KMS-11 (cell line): ENCODE measurements at regions not wholly inside any gene's neighbourhood (a gene's known extent, or its start where the extent isn't known, plus 50 kb on each side); places are given as distances from the start of the nearest gene placed in this dataset.

Experiments
- H2AFZ ChIP-seq: fragments of 200-600 bp; sonication (generic); 2 replicates; pipeline ENCODE4 v1.6.1; 2016; ENCODE audit warnings: antibody characterized with exemption, mixed run types, low read depth
- H3K27ac ChIP-seq: fragments of 200-600 bp; sonication (generic); 2 replicates; pipeline ENCODE4 v1.6.1; 2016; ENCODE audit warnings: mild to moderate bottlenecking, mixed run types
- H3K27me3 ChIP-seq: fragments of 200-600 bp; sonication (generic); 2 replicates; pipeline ENCODE4 v1.6.1; 2017; ENCODE audit warnings: mild to moderate bottlenecking, low read depth, mixed run types, moderate library complexity; ENCODE audit not compliant: insufficient read depth
- H3K36me3 ChIP-seq: fragments of 200-600 bp; sonication (generic); 2 replicates; pipeline ENCODE4 v1.6.1; 2017; ENCODE audit warnings: mild to moderate bottlenecking, mixed run types; ENCODE audit not compliant: insufficient read depth
- H3K4me1 ChIP-seq: fragments of 200-600 bp; sonication (generic); 2 replicates; pipeline ENCODE4 v1.6.1; 2016; ENCODE audit warnings: mild to moderate bottlenecking, low read depth, mixed run types; ENCODE audit not compliant: poor library complexity, severe bottlenecking
- H3K4me2 ChIP-seq: fragments of 200-600 bp; sonication (generic); 2 replicates; pipeline ENCODE4 v1.7.0; 2016; ENCODE audit warnings: mild to moderate bottlenecking, mixed run types
- H3K4me3 ChIP-seq: fragments of 200-600 bp; sonication (generic); IDR thresholded peaks from 2 replicates; pipeline ENCODE4 v1.6.1; 2017; ENCODE audit warnings: low read depth, low read length, mixed read lengths; ENCODE audit not compliant: insufficient read depth
- H3K79me2 ChIP-seq: fragments of 200-600 bp; sonication (generic); 2 replicates; pipeline ENCODE4 v1.6.1; 2016; ENCODE audit warnings: low read depth, mixed run types; ENCODE audit not compliant: insufficient read depth
- H3K9ac ChIP-seq: fragments of 200-600 bp; sonication (generic); 2 replicates; pipeline ENCODE4 v1.6.1; 2016; ENCODE audit warnings: mild to moderate bottlenecking, mixed run types
- H4K20me1 ChIP-seq: fragments of 200-600 bp; sonication (generic); 2 replicates; pipeline ENCODE4 v1.6.1; 2016; ENCODE audit warnings: mild to moderate bottlenecking, mixed run types; ENCODE audit not compliant: insufficient read depth
- TF ChIP-seq, protein P1 (sequence below): fragments of 200-600 bp; sonication (generic); conservative IDR thresholded peaks from 2 replicates; pipeline ENCODE4 v1.6.1; 2017; ENCODE audit warnings: low read depth, mild to moderate bottlenecking, antibody characterized with exemption, low read length, moderate library complexity, mixed read lengths

GRCh38 chr1:25081496-25081895 is 150.8 kb downstream of the SYF2 start:
- Histone ChIP-seq H3K9ac (no peak overlapping the region), H4K20me1 (no peaks in the 10 kb centered on the region), H3K27me3 (no peaks in the 10 kb centered on the region), H3K4me3 (no peak overlapping the region), H3K4me2 (no peak overlapping the region), H3K36me3 (no peaks in the 10 kb centered on the region), H3K27ac (no peak overlapping the region), H2AFZ (no peak overlapping the region), H3K79me2 (no peaks in the 10 kb centered on the region), H3K4me1 (peaks cover 13% of the 10 kb centered on the region)
- TF ChIP-seq, protein P1, sequence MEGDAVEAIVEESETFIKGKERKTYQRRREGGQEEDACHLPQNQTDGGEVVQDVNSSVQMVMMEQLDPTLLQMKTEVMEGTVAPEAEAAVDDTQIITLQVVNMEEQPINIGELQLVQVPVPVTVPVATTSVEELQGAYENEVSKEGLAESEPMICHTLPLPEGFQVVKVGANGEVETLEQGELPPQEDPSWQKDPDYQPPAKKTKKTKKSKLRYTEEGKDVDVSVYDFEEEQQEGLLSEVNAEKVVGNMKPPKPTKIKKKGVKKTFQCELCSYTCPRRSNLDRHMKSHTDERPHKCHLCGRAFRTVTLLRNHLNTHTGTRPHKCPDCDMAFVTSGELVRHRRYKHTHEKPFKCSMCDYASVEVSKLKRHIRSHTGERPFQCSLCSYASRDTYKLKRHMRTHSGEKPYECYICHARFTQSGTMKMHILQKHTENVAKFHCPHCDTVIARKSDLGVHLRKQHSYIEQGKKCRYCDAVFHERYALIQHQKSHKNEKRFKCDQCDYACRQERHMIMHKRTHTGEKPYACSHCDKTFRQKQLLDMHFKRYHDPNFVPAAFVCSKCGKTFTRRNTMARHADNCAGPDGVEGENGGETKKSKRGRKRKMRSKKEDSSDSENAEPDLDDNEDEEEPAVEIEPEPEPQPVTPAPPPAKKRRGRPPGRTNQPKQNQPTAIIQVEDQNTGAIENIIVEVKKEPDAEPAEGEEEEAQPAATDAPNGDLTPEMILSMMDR, result no peak

DNA sequence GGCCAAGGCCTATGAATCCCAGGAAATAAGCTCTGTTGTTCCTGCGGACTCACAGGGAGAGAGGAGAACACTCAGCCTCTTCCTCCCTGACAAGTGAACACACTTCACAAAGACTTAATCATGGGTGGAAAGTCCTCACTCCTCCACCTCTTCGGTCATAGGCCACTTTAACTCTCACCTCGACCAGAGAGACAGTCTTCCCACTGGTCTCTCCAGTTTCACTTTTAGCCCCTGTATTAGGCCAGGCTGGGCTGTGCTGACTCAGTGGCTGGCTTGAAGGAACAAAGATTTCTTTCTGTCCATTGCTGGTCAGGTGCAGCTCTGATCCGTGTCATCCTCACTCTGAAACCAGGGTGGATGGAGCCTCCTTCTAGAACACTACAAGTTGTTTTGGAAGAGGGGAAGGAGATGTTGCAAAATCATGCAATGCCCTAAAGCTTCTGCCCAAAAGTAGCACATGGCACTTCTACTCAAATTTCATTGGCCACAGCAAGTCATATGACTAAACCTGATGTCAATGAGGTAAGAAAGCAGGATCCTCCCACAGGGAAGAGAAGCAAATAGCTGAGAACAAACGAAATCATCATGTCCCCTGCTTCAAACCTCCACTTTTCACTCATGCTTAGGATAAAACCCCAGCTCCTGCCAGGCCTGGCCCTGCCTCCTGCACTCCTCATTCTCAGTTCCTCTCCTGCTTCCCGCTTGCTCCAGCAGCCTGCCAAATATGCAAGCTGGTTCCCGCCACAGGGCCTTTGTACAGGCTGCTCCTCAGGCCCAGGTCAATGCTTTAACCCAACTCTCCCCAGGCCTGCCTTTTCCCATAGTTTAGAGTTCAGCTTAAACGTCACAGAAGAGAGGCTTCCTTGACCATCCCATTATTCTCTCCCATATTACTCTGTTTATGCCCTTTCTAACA is 150.5 kb upstream of the RUNX3 start:
- Histone ChIP-seq H2AFZ (peak overlapping the region; percentile 64), H3K36me3 (no peaks in the 10 kb centered on the region), H4K20me1 (no peaks in the 10 kb centered on the region), H3K4me1 (peaks cover 13% of the 10 kb centered on the region), H3K27me3 (no peaks in the 10 kb centered on the region), H3K27ac (no peak overlapping the region), H3K4me2 (peak overlapping the region; percentile 19; the same call in 1 of the 2 replicates), H3K4me3 (no peak overlapping the region), H3K79me2 (no peaks in the 10 kb centered on the region), H3K9ac (no peak overlapping the region)
- TF ChIP-seq, protein P1, result no peak

DNA sequence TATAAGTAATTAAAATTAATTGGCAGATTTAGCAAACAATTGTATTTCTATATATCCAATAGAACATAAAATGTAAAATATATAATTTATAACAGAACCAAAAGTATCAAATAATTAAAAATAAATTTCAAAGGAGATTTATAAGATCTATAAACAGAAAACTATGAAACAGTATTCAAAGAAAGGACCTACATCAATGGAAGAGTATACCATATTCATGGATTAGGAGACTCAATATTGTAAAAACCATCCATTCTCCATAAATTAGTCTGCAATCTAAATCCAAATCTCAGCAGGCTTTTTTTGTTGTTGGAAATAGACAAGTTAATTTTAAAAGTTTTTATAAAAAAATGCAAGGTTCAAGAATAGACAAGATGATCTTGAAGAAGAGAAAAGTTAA is 149.0 kb upstream of the RUNX3 start:
- peaks cover 13% of the 10 kb centered on the region for H3K4me1 ChIP-seq
- TF ChIP-seq, protein P1, result no peak
- H3K4me2 ChIP-seq, result no peak overlapping the region
- H3K27me3 ChIP-seq, result no peaks in the 10 kb centered on the region
- H4K20me1 ChIP-seq, result no peaks in the 10 kb centered on the region
- H3K27ac ChIP-seq, result no peak overlapping the region
- H3K36me3 ChIP-seq, result no peaks in the 10 kb centered on the region
- H3K4me3 ChIP-seq, result no peak overlapping the region
- H3K9ac ChIP-seq, result no peak overlapping the region
- H3K79me2 ChIP-seq, result no peaks in the 10 kb centered on the region
- H2AFZ ChIP-seq, result no peak overlapping the region

DNA sequence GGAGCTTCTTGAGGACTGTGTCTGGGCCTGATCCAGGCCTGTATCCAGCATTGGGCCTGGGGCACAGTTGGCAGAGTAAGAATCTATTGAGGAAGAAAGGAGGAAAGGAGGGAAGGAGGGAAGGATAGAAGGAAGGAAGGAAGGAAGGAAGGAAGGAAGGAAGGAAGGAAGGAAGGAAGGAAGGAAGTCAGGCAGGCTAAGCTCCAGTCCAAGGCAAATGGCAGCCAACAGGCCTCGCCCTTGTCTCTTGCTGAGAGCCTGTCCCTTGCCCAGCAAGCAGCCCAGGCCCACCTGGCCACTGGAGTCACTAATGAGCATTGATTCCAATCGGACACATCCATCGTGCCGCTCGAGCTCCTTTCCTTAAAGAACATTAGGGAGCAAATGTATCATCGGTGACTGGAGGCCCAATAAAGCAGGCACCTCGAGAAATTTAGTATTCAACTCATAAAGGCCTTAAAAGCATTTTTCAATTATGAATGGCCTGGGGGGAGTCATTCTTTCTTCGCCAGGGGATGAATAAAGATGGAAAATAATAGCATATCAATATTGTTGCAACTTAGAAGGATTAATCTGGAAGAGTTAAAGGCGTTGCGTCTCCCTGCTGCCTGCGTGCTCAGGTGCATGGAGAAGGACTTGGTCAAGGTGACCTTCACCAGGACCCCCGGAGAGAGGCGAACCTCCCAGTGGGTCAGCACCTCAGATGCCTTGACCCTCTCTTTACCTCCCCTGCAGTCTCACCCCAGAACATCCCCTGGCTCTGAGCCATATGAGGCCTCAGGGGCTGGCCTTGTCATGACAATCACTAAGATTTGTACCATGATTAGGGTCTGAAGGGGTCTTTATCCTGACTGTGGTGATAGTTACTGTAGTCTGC is 144.5 kb upstream of the RUNX3 start:
- H3K27ac ChIP-seq, result no peak overlapping the region

More for the DNA sequence above, 144.5 kb upstream of the RUNX3 start:
- Histone ChIP-seq H4K20me1 (no peaks in the 10 kb centered on the region), H3K4me1 (no peaks in the 10 kb centered on the region), H3K4me2 (no peak overlapping the region), H3K27me3 (no peaks in the 10 kb centered on the region), H3K79me2 (no peaks in the 10 kb centered on the region), H3K4me3 (no peak overlapping the region), H3K36me3 (no peaks in the 10 kb centered on the region), H3K9ac (no peak overlapping the region), H2AFZ (no peak overlapping the region)
- TF ChIP-seq, protein P1, result no peak
